ENCODE measurements at regions not wholly inside any gene's neighbourhood (a gene's known extent, or its start where the extent isn't known, plus 50 kb on each side); places are given as distances from the start of the nearest gene placed in this dataset.

DNA sequence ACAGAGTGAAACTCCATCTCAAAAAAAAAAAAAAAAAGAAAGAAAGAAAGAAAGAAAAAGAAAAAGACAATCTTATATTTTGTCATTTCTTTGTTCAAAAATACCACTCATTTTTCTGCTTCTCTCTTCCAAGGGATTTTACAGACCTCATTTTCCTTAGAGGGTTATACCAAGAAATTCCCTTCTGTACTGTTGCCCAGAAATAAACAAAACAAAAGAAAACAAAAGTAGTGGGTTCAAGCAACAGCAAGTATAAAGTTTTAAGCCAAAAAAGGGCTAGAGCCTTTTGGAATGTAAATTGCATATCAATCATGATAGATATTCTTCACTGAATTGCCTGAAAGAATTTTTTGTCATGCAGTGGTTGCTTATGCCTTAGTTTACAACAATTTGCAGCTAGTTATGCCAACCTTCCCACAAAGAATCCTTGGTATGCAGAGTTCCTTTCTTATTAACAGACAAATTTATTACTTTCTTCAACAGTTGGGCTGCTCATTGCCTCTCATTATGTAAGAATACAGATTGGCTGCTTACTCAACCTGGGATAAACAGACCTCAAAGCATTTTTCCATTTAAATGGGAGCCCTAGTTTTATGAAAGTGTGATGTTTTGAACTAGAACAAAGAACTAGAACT is 129.1 kb upstream of the PPFIA2 start:
- no peak for FAIRE-seq
- H3K9ac ChIP-seq (ENCODE audit: insufficient read depth in 1 of 2, low read depth in 2 of 2, low read length in 2 of 2): no peak overlapping the region
- ATAC-seq: no peak
- H3K79me2 ChIP-seq (ENCODE audit: control insufficient read depth, insufficient read depth, low read length): no peaks in the 10 kb centered on the region
- no peaks in the 10 kb centered on the region for H3K4me1 ChIP-seq (replicated peaks in 1 of 2; ENCODE audit: control insufficient read depth in 2 of 2, insufficient read depth in 2 of 2, low read length in 2 of 2)
- POLR2A ChIA-PET: no interaction called here
- no peak overlapping the region for H3K4me2 ChIP-seq (ENCODE audit: insufficient read depth, low read length)
- CTCF ChIA-PET (ENCODE audit: low intra/inter-chr PET ratio): no interaction called here
- no TSS peak for BruUV-seq (replicated peaks)
- no peak overlapping the region for H3K27ac ChIP-seq (ENCODE audit: extremely low read depth, low read depth, low read length)
- no peaks in the 10 kb centered on the region for H3K36me3 ChIP-seq (ENCODE audit: control insufficient read depth, insufficient read depth, low read length)
- H3K27me3 ChIP-seq (ENCODE audit: control insufficient read depth in 2 of 2, insufficient read depth in 2 of 2, low read length in 2 of 2): no peaks in the 10 kb centered on the region
- no peak for DNase-seq (ENCODE audit: extremely low read depth in 1 of 4, low spot score in 3 of 4)
- H3K4me3 ChIP-seq: no peak overlapping the region
- no peaks in the 10 kb centered on the region for H3K9me3 ChIP-seq (replicated peaks; ENCODE audit: control insufficient read depth, insufficient read depth, low read depth, low read length)
- intact Hi-C loops (cut with micrococcal nuclease): no loop called here
- in situ Hi-C loops (cut with MboI): no loop called here
- no peaks in the 10 kb centered on the region for H3K9me1 ChIP-seq (ENCODE audit: control insufficient read depth, insufficient read depth, low read length)
- H4K20me1 ChIP-seq (replicated peaks; ENCODE audit: control insufficient read depth, insufficient read depth, low read length): no peaks in the 10 kb centered on the region
- no peak overlapping the region for H2AFZ ChIP-seq (ENCODE audit: low read depth, low read length)
- TF ChIP-seq, protein P1, sequence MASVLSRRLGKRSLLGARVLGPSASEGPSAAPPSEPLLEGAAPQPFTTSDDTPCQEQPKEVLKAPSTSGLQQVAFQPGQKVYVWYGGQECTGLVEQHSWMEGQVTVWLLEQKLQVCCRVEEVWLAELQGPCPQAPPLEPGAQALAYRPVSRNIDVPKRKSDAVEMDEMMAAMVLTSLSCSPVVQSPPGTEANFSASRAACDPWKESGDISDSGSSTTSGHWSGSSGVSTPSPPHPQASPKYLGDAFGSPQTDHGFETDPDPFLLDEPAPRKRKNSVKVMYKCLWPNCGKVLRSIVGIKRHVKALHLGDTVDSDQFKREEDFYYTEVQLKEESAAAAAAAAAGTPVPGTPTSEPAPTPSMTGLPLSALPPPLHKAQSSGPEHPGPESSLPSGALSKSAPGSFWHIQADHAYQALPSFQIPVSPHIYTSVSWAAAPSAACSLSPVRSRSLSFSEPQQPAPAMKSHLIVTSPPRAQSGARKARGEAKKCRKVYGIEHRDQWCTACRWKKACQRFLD (CRISPR knock-in tag; IDR thresholded peaks at IDR 0.05): no peak
- TF ChIP-seq CC2D1A (IDR thresholded peaks at IDR 0.05): no peak
- no peak for TF ChIP-seq FOXM1 (IDR thresholded peaks at IDR 0.05; ENCODE audit: low read depth)
- TF ChIP-seq FOXM1 (CRISPR knock-in tag; IDR thresholded peaks at IDR 0.05; ENCODE audit: low read depth): no peak
- no peak for TF ChIP-seq TAF9B (IDR thresholded peaks at IDR 0.05; ENCODE audit: partially characterized antibody)

DNA sequence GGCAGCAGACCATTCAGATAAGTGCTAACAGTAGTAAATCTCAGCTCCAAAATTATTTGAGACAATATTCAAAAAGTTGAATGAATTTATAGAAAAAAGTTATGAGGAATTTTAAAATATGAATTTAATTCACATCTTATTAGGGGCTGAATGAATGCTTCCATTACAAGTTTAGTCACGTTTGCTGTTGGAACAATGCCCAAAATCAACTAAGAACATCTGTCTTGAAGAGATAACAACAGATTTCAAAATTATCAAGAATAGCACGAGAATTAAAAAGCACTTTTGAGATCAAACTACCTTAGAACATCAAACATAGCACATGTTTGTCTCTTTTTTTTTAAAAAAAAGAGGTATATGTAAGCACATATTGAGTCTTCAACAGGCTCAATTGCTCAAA is 115.4 kb upstream of the PPFIA2 start:
- Histone ChIP-seq H3K4me3 (no peak overlapping the region), H2AFZ (ENCODE audit: low read depth, low read length) (no peak overlapping the region), H3K9me1 (ENCODE audit: control insufficient read depth, insufficient read depth, low read length) (no peaks in the 10 kb centered on the region), H3K27me3 (ENCODE audit: control insufficient read depth in 2 of 2, insufficient read depth in 2 of 2, low read length in 2 of 2) (no peaks in the 10 kb centered on the region), H3K4me1 (replicated peaks in 1 of 2; ENCODE audit: control insufficient read depth in 2 of 2, insufficient read depth in 2 of 2, low read length in 2 of 2) (no peaks in the 10 kb centered on the region), H3K27ac (ENCODE audit: extremely low read depth, low read depth, low read length) (no peak overlapping the region), H3K9me3 (replicated peaks; ENCODE audit: control insufficient read depth, insufficient read depth, low read depth, low read length) (no peaks in the 10 kb centered on the region), H3K36me3 (ENCODE audit: control insufficient read depth, insufficient read depth, low read length) (no peaks in the 10 kb centered on the region), H3K4me2 (ENCODE audit: insufficient read depth, low read length) (no peak overlapping the region), H4K20me1 (replicated peaks; ENCODE audit: control insufficient read depth, insufficient read depth, low read length) (no peaks in the 10 kb centered on the region), H3K79me2 (ENCODE audit: control insufficient read depth, insufficient read depth, low read length) (no peaks in the 10 kb centered on the region), H3K9ac (ENCODE audit: insufficient read depth in 1 of 2, low read depth in 2 of 2, low read length in 2 of 2) (no peak overlapping the region)
- no peak for TF ChIP-seq SMARCE1 (IDR thresholded peaks at IDR 0.05)
- TF ChIP-seq ZBTB8A (IDR thresholded peaks at IDR 0.05; ENCODE audit: partially characterized antibody): no peak
- no peak for TF ChIP-seq ZNF197 (CRISPR knock-in tag; IDR thresholded peaks at IDR 0.05; ENCODE audit: low read depth)
- TF ChIP-seq, protein P2, sequence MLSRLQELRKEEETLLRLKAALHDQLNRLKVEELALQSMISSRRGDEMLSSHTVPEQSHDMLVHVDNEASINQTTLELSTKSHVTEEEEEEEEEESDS (CRISPR knock-in tag; IDR thresholded peaks at IDR 0.05): no peak
- no peak for TF ChIP-seq NR2C2 (CRISPR knock-in tag; IDR thresholded peaks at IDR 0.05)
- no peak for TF ChIP-seq NR2C2 (tag; IDR thresholded peaks at IDR 0.05)
- TF ChIP-seq, protein P3, sequence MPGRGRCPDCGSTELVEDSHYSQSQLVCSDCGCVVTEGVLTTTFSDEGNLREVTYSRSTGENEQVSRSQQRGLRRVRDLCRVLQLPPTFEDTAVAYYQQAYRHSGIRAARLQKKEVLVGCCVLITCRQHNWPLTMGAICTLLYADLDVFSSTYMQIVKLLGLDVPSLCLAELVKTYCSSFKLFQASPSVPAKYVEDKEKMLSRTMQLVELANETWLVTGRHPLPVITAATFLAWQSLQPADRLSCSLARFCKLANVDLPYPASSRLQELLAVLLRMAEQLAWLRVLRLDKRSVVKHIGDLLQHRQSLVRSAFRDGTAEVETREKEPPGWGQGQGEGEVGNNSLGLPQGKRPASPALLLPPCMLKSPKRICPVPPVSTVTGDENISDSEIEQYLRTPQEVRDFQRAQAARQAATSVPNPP (IDR thresholded peaks at IDR 0.05; ENCODE audit: borderline replicate concordance, insufficient read depth, insufficient read length): no peak
- in situ Hi-C loops (cut with MboI): no loop called here
- intact Hi-C loops (cut with micrococcal nuclease): no loop called here
- no peak for DNase-seq (ENCODE audit: extremely low read depth in 1 of 4, low spot score in 3 of 4)
- no peak for ATAC-seq
- 0% methylated on average over 2 of the region's 2 CpGs for WGBS (ENCODE audit: insufficient coverage, low coverage, missing lambda C conversion rate)
- POLR2A ChIA-PET: no interaction called here
- FAIRE-seq: no peak
- CTCF ChIA-PET (ENCODE audit: low intra/inter-chr PET ratio): no interaction called here
- no TSS peak for BruUV-seq (replicated peaks)

Measured in K562 (cell line).